NCI-H146 (cell line): ENCODE measurements at regions not wholly inside any gene's neighbourhood (a gene's known extent, or its start where the extent isn't known, plus 50 kb on each side); places are given as distances from the start of the nearest gene placed in this dataset.
"Not testable (repeated sequence)": the region's sequence is repeated elsewhere in the genome, so short reads cannot be mapped to it uniquely, and the experiment has no call there.

ENCODE experiments used
- DNase-seq: peaks from one replicate; lab custom pipeline; 2025; lab: John Stamatoyannopoulos, UW

DNA sequence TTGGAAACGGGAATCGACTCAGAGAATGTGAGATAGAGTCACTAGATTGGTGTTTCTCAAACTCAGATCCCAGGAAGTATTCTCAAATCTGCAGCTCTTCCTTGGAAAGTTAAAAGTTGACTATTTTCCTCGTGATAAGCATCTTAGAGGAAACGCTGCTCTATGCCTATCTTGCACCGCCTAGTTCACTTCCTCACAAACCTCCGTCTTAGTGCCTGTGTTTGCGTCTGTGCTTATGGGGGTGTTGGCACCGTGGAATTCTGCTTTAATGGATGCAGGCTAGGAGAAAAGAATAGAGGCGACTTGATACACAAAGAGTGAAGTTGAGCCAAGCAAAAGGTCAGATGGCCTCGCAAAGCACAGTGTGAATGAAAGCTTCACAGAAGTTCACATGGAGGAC lies 255.3 kb upstream of the ID2 start:
- no peak for DNase-seq

DNA sequence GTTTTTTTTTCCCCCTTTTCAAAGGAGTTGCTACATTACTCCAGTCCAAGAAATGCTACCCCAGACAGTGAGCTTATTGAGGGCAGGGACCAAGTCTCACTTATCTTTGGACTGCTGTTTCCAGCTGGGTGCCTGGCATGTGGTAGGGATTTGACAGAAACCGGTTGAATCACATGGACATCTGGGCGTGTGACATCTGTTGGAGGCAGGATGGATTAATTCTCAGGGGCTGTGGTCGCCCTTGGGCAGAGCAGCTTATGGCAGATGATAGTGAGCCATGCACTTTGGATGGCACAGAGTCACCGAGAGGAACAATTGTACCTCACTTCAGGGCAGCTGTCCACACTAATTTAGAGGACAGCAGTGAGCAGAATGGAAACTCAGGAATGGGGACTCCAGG lies 254.6 kb upstream of the ID2 start:
- DNase-seq, result no peak

DNA sequence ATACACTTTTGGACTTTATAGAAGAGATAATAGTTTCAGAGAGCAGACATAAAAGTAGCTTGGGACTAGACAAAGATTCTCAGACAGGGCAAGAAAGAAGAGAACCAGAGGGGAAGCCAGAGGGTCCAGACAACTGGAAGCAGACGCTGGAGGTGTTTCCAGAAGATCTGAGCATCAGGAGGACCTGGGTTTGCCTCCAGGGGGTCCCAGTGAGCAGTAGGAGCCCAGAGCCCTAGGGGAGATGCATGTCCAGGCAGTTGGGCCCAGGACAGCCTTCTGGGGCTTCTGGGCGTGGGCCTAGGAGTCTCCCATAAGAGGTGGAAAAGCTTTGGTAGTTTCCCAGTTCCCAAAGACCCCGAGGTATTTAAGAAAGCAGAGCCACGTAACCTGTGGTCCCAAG lies 251.2 kb upstream of the ID2 start:
- no peak for DNase-seq

DNA sequence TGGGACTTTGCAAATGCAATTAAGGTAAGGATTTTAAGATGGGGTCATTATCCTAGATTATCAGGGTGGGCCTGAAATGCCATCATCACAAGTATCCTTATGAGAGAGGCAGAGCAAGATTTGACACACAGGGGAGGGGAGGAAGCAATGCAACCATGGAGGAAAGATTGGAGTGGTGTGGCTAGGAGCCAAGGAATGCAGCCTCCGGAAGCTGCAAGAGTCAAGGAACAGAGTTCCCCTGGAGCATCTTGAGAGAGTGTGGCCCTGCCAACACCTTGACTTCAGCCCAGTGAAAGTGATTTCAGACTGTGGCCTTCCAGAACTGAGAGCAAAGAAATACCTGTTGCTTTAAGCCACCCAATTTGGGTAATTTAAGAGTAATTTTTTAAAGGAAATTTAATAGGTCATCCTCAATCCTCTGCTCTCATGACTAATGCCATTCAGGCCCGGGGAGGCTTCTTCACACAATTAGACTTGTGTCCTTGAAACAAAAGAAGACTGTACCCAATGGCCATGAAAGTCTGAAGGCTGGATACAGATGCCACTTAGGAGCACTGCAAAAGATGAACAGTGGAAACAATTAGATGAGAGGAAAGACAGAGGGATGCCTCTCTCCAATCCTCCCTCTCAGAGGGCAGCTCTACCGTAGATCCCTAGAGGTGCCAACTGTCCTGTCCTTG lies 250.3 kb upstream of the ID2 start:
- DNase-seq, result no peak

DNA sequence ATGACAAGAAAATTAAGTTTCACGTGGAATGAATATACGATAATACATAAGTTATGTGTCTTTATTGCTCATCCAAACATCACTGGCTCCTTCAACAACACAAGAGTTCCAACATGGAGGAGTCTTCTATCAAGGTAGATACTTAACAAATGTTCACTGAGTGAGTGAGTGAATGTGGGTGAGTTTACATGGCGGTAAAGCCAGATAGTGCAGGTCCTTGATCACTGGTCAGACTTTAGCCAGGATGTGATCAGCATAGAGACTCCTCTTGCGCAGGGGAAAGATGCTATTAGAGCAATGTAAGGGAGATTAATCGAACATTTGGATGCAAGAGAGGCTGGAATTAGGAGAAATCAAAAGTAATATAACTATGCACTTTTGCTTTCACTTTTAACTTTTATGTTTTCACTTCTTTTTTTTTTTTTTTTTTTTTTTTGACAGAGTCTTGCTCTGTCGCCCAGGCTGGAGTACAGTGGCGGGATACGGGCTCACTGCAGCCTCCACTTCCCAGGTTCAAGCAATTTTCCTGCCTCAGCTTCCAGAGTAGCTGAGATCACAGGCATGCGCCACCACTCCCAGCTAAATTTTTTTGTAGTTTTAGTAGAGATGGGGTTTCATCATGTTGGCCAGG lies 249.0 kb upstream of the ID2 start:
- no peak for DNase-seq

DNA sequence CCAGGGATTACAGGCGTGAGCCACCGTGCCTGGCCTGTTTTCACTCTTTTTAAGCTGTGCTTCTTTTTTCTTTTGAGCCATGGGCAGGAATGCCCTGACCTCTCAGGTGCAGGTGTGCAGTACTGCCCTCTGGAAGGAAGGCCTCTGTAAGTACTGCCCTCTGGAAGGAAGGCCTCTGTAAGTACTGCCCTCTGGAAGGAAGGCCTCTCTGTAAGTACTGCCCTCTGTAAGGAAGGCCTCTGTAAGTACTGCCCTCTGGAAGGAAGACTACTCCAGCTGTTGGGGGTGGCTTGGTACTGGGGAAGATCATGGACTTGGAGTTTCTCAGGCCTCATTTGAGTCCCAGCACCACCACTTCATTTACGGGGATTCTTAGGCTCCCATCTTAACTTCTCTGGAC lies 248.5 kb upstream of the ID2 start:
- no peak for DNase-seq

DNA sequence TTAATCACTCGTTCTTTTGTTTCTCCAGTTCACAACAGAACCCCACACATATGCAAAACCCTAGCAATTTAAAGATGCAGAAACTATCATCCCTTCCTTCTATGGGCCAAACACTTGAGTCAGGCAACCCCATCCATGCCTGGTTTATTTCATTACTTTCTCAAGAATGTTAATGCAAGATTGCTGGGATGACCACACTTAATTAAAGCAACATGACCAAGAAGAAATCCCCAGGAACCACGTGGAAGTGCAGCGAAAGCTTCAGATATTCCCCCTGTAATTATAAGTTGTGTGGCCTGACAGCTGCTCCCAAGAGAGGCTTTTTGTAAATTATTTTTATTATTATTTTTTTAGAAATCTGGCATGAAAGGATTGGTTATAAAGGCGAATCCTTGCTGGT lies 246.2 kb upstream of the ID2 start:
- no peak for DNase-seq

DNA sequence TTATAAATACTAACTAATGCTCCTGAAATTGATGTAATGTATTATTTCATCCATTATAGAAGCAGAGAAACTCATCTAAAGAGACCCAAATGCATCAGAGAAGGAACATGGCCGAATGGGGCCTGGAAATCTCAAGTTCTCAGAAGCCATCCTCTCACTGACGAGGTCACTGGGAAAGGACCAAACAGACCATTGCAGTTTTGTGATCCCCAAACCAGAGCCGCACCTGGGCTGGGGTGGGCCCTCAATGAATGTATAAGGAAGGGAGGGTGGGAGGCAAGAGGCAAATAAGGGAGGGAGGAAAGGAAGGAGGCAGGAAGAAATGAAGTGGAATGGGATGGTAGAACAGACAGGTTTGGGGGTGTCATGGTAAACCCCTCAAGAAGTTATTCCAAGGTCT lies 245.3 kb upstream of the ID2 start:
- no peak for DNase-seq

DNA sequence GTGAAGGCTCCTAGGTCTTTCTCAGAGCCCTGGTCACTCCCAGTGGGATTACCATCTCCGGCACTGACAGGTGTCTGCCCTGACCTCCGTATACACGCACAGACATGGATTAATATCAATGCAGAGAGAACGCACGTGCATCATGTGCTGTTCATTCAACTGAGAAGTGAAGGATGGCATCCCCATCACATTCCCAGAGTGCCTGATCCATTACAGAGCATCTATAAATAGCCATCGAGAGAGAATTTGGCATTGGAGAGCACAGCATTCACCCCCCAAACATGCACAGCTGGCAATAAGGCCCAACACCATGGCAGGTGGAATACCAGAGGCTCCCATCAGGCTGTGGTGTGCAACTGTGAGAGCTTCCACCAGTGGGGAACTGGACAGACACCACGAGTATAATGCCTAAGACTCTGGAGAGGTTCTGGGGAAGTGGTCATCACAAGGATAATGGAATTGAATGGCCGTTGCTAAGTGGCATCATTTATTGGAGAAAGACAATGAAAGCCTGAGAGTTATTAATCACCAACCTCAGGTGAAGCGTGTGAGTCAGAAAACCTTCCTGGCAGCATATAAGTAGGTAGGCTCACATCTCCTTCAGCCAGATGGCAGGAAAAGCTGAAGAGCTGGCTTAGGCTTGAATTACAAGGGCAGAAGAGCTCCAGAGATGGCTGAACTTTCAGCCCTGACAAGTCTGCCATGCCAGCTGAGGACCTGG lies 244.5 kb upstream of the ID2 start:
- no peak for DNase-seq

DNA sequence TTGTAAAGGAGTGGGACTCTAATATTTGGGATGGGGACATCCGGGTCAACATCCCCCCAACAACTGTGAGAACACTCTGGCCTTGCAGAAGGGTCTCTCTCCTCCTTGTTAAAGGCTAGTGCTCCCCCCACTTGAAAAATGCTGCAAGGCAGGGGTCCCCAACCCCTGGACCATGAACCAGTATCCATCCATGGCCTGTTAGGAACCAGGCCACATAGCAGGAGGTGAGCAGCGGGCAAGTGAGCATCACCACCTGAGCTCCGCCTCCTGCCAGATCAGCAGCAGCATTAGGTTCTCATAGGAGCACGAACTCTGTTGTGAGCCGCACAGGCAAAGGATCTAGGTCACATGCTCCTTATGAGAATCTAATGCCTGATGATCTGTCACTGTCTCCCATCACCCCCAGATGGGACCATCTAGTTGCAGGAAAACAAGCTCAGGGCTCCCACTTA lies 243.9 kb upstream of the ID2 start:
- DNase-seq, result no peak

DNA sequence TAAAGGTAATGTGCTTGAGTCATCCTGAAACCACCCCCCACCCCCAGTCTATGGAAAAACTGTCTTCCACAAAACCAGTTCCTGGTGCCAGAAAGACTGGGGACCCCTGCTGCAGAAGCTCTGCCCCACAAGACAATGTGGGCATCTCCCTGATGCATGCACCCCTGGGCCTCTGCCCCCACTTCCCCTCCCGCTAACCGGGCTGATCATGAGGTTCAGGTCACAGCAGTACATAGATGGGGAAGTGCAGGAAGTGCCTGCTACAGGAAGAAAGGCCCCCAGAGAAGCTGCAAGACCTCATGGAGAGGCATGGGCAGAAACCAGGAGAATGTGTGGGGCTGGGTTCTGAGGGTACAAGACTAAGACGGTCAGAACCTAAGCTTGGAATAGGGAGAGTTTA lies 243.4 kb upstream of the ID2 start:
- no peak for DNase-seq

DNA sequence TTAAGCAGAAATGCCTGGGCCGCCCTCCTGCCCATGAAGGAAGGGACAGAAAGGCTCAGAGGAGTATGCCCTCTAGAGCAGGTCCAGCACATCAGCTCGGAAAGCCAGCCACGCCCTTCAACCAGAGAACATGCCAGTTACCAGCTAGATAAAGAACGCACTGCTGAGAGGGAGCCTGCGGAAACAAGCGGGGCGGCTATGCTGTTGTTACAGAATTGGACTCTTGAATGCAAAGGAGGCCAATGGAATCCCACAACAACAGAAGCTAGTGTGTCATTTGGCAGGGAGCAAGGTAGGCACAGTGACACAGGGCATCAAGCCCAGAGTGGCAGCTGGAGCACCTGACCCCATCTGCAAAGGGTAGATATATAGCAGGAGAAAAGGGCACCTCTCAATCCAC lies 242.9 kb upstream of the ID2 start:
- DNase-seq, result no peak

DNA sequence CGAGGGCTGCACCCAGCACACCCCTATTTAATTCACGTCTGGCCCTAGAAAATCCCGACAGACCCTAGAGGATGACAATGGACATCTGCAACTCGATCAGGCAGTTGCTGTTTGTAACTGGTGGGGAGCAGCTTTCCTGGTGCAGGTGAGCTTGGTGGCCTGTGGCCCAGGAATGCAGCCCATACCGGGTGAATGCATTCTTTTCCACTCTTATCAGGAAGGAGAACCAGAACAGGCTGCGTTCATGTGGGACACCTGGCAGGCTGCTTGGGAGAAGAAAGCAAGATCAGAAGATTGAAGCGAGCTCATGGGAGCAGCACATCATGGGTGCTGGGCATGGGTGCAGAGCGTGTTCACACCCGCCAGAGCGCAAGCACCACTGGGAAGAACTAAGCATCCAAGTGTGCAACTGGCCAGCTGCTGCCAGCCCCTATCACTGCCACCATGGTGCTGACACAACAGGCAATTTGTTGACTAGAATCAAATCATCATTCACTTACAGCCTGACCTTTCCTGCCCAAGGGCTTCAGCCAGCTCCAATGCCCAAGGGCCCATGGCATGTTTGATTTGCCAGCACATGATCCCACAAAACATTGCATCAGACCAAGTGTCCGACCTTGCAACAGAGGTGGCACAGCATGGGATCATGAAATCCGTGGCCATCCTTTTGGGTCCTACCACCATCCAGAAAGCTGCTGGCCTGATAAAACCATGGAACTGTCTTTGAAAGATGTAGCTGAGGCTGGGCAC lies 241.7 kb upstream of the ID2 start:
- DNase-seq, result no peak

DNA sequence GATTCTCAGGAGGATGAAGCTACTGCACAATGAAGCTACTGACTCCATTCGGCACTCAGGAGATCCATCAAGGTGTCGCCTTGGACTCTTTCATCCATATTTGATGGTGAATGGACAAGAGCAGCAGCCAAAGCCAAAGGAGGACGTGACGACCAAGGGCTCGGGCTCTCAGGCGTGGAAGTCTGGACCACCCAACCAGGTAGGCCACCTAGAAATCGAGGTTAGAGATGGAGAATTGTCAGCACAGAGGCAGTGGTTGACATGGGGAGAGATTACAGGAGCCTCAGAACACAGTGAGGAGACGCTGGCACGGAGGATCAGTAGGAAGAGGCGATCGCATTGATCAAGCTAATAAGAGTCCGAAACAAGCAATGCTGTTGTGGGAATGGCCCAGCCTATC lies 240.5 kb upstream of the ID2 start:
- no peak for DNase-seq

DNA sequence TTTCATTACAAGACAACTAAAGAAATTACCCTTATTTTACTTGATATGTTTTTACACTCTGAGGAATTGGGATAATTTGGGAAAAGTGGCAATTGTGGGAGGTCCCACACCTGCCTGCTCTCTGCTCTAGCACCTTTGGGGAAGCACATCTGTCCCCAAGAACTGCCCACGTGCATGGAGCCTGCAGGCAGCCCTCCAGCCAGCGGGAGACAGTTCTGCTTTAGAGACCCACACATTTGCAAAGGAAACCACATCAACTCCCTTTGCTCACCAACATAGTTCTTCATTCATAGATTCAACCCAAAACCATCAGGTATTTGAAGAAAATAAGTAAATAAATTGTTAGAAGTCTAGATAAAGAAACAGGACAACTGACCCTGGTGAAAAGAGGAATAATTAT lies 239.9 kb upstream of the ID2 start:
- no peak for DNase-seq

DNA sequence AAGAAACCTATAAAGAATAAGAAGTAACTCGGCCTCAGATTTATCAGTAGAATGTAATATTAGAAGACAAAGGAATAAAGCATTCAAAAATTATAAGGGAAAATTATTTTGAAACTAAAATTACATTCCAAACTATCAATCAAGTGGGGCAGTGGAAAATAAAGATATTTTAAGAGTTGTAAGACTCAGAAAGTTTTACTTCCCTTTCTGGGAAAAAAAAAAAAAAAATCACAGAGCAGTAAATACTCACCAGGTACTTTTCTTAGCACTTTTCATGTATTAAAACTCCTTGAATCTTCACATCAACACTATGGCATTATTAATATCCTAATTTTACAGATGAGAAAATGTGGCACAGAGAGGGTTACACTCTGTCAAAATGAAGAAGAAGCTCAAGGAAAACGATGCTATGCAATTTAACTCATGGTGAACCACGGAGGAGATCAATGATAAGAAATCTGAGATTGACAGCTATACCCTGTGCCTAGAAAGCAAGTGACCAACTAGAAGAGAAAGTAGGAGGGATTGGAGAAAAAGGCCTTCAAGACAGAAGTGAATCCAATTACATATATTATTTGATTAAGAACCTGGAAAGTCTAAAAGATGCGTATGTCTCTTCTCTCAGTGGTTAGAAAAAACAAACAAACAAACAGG lies 238.9 kb upstream of the ID2 start:
- DNase-seq, result no peak

DNA sequence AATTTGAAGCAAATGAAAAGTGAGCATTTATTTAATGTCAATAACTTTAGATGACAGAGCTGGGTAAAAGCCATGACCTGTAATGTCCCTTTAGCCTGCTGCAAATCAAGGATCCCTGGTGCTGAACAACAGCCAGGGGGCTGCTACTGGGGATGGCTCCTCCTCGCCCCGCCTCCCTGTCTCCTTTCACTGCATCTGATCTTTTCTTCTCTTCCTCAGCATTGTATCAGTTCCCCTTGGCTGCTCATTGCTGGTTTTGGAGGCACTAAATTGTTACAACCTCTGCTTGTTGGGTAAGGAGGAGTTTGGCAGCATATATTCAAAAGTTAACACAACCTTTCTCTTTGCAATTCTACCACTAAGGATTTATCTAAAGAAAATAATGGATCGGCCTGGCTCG lies 236.3 kb upstream of the ID2 start:
- DNase-seq, result peak; percentile 91

DNA sequence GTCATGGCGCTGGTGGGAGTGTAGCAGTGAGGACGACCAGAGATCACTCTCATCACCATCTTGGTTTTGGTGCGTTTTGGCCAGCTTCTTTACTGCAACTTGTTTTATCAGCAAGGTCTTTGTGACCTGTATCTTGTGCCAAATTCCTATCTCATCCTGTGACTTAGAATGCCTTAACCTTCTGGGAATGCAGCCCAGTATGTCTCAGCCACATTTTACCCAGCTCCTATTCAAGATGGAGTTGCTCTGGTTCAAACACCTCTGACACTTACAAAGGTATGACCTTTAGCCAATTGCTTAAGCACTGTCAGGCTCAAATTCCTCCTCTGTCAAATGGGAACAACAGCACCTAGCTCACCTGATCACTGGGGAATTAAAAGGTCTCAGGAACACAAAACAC lies 235.1 kb upstream of the ID2 start:
- not testable (repeated sequence) for DNase-seq

DNA sequence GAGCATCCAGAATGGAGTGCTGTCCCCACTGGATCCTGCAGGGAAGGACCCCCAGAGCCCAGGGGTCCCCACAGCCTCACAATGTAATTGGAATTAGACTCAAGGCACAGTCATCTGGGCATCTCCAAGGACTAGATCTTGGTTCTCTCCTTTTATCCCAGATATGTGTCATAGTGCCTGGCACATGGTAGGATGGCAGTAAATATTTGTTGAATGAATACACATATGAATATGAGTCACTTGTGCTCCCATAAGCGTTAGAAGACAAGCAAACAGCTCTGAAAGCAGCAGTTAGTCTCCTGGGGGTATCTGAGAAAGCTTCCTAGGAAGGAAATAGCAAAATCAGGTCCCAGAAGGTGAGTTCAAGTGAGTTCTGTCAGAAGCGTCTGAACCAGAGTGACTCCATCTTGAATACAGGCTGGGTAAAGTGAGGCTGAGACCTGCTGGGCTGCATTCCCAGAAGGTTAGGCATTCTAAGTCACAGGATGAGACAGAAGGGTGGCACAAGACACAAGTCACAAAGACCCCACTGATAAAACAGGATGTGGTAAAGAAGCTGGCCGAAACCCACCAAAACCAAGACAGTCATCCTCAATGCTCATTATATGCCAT lies 234.1 kb upstream of the ID2 start:
- no peak for DNase-seq

DNA sequence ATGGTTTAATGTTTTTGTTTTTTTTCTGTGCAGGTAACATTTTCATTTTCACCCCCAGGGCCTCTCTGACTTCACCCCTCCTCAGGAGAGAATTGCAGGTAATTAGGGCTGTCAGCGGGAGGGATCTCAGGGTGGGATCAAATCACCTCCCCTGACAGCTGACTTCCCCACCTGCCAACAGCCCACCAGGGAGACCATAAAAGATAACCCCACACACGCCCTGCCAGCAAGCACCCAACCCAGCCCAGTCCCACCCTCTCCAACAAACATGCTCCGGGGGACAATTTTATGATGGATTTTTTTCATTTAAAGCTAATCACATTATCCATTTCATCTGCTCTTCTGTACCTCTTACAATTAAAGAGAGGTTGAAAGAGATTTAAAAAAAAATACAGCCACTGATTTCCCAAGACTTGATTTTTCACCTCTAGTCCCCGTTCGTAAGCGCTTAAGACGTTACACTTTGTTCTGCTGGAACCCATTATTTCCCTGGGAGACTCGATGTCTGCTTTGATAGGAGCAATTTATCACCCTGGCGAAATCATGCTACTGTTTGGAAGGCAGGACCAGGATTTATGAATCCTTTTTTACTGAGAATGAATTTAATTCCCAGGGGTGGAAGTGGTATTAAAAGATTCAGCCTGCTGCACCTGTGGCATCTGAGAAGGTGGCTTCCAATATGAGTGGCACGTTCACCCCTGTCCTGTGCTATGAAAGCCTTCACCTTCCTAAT lies 232.9 kb upstream of the ID2 start:
- peak; percentile 97 for DNase-seq

DNA sequence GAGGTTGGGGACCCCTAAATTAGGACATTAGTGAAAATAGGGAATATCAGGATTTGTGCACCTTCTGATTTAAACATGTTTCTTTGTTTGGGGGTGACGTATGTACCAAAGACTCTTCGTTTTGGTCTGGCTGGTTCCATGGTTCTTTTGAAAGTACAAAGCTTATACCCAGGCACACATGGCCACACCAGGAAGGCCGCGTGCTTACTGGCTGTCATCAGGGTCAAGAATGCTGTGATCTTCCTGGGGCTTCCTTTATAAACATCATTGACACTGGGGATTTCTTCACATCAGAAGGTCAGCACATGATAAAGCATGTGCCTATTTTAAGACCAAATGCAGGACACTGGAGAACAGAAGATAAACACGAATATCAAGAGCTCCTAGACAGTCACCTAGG lies 230.6 kb upstream of the ID2 start:
- DNase-seq, result no peak
